ENCODE measurements at regions not wholly inside any gene's neighbourhood (a gene's known extent, or its start where the extent isn't known, plus 50 kb on each side); places are given as distances from the start of the nearest gene placed in this dataset.

GRCh38 chr1:36658838-36659237 is 176.1 kb upstream of the CSF3R start:
- H3K27ac ChIP-seq (ENCODE audit: low read depth in 1 of 2, low read length in 2 of 2) = no peak overlapping the region
- no peak overlapping the region for H3K9ac ChIP-seq (ENCODE audit: low read depth in 1 of 2, low read length in 2 of 2)
- no peaks in the 10 kb centered on the region for H3K4me1 ChIP-seq (ENCODE audit: control insufficient read depth in 4 of 4, insufficient read depth in 4 of 4, low read length in 3 of 4)
- TF ChIP-seq MAX (IDR thresholded peaks at IDR 0.05) (no peak), NR2F2 (IDR thresholded peaks at IDR 0.05) (no peak), TAF1 (conservative IDR thresholded peaks at IDR 0.05) (no peak), RXRA (IDR thresholded peaks at IDR 0.05) (no peak), FOXA1 (IDR thresholded peaks at IDR 0.05) (no peak), HNF4G (IDR thresholded peaks at IDR 0.05) (no peak), SP1 (IDR thresholded peaks at IDR 0.05) (no peak), GABPA (IDR thresholded peaks at IDR 0.05 in 1 of 2, conservative IDR thresholded peaks at IDR 0.05 in 1 of 2) (no peak), ZBTB33 (IDR thresholded peaks at IDR 0.05) (no peak), EGR1 (IDR thresholded peaks at IDR 0.05; ENCODE audit: low read depth in 2 of 2) (no peak)
- TF ChIP-seq, protein P1, sequence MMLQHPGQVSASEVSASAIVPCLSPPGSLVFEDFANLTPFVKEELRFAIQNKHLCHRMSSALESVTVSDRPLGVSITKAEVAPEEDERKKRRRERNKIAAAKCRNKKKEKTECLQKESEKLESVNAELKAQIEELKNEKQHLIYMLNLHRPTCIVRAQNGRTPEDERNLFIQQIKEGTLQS (IDR thresholded peaks at IDR 0.05) = no peak
- no peaks in the 10 kb centered on the region for H3K9me3 ChIP-seq (ENCODE audit: control insufficient read depth in 4 of 4, low read length in 3 of 4)
- no peak for DNase-seq (ENCODE audit: low spot score)
- H3K27me3 ChIP-seq (ENCODE audit: control insufficient read depth in 4 of 4, insufficient read depth in 4 of 4, low read length in 3 of 4) = peaks cover 0 to 8% (median 0%) of the 10 kb centered on the region in 4 donors
- H3K36me3 ChIP-seq (ENCODE audit: control insufficient read depth in 4 of 4, insufficient read depth in 3 of 4, low read depth in 1 of 4, low read length in 3 of 4) = no peaks in the 10 kb centered on the region
- WGBS = 35% methylated on average over 3 of the region's 3 CpGs
- H3K4me3 ChIP-seq (ENCODE audit: low read depth in 1 of 3, low read length in 3 of 3) = no peak overlapping the region

GRCh38 chr1:36657826-36658225 is 175.1 kb upstream of the CSF3R start:
- 91% methylated on average over 6 of the region's 6 CpGs for WGBS
- peaks cover 0 to 8% (median 0%) of the 10 kb centered on the region in 4 donors for H3K27me3 ChIP-seq (ENCODE audit: control insufficient read depth in 4 of 4, insufficient read depth in 4 of 4, low read length in 3 of 4)

More at GRCh38 chr1:36657826-36658225, 175.1 kb upstream of the CSF3R start:
- TF ChIP-seq, protein P2, sequence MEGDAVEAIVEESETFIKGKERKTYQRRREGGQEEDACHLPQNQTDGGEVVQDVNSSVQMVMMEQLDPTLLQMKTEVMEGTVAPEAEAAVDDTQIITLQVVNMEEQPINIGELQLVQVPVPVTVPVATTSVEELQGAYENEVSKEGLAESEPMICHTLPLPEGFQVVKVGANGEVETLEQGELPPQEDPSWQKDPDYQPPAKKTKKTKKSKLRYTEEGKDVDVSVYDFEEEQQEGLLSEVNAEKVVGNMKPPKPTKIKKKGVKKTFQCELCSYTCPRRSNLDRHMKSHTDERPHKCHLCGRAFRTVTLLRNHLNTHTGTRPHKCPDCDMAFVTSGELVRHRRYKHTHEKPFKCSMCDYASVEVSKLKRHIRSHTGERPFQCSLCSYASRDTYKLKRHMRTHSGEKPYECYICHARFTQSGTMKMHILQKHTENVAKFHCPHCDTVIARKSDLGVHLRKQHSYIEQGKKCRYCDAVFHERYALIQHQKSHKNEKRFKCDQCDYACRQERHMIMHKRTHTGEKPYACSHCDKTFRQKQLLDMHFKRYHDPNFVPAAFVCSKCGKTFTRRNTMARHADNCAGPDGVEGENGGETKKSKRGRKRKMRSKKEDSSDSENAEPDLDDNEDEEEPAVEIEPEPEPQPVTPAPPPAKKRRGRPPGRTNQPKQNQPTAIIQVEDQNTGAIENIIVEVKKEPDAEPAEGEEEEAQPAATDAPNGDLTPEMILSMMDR (IDR thresholded peaks at IDR 0.05; ENCODE audit: low read depth, low read length, missing input control) = no peak
- TF ChIP-seq ZBTB33 (IDR thresholded peaks at IDR 0.05) (no peak), RXRA (IDR thresholded peaks at IDR 0.05) (no peak), RAD21 (IDR thresholded peaks at IDR 0.05) (no peak)
- TF ChIP-seq, protein P1 (IDR thresholded peaks at IDR 0.05) = no peak
- no peak for DNase-seq (ENCODE audit: low spot score)
- no peaks in the 10 kb centered on the region for H3K36me3 ChIP-seq (ENCODE audit: control insufficient read depth in 4 of 4, insufficient read depth in 3 of 4, low read depth in 1 of 4, low read length in 3 of 4)
- no peak overlapping the region for H3K27ac ChIP-seq (ENCODE audit: low read depth in 1 of 2, low read length in 2 of 2)
- no peaks in the 10 kb centered on the region for H3K9me3 ChIP-seq (ENCODE audit: control insufficient read depth in 4 of 4, low read length in 3 of 4)
- no peak overlapping the region for H3K9ac ChIP-seq (ENCODE audit: low read depth in 1 of 2, low read length in 2 of 2)
- no peak overlapping the region for H3K4me3 ChIP-seq (ENCODE audit: low read depth in 1 of 3, low read length in 3 of 3)
- no peaks in the 10 kb centered on the region for H3K4me1 ChIP-seq (ENCODE audit: control insufficient read depth in 4 of 4, insufficient read depth in 4 of 4, low read length in 3 of 4)

Measured in liver (tissue), 8 donors.